Vagina (tissue), 2 donors: ENCODE measurements at regions not wholly inside any gene's neighbourhood (a gene's known extent, or its start where the extent isn't known, plus 50 kb on each side); places are given as distances from the start of the nearest gene placed in this dataset.

Experiments used
- CTCF ChIP-seq, 3 experiments: fragments of 450-650 bp in 2 of 3; fragments of 200-600 bp in 1 of 3; sonication (generic) in 1 of 3; IDR thresholded peaks; one replicate each; pipeline ENCODE4 v1.5.1; 2017 to 2019; ENCODE audit warnings: antibody characterized with exemption in 3 of 3, mild to moderate bottlenecking in 2 of 3, moderate library complexity in 2 of 3
- POLR2A ChIP-seq, 2 donors: fragments of 450-650 bp; IDR thresholded peaks; one replicate each; pipeline ENCODE4 v1.6.1; 2017; ENCODE audit warnings: antibody characterized with exemption in 2 of 2, mild to moderate bottlenecking in 2 of 2, moderate library complexity in 2 of 2

GRCh38 chr5:54645882-54646355 lies 128.4 kb downstream of the SNX18 start:
- no peak for TF ChIP-seq CTCF (IDR thresholded peaks at IDR 0.05)
- TF ChIP-seq POLR2A (IDR thresholded peaks at IDR 0.05), result no peak
